ENCODE measurements at regions not wholly inside any gene's neighbourhood (a gene's known extent, or its start where the extent isn't known, plus 50 kb on each side); places are given as distances from the start of the nearest gene placed in this dataset.

DNA sequence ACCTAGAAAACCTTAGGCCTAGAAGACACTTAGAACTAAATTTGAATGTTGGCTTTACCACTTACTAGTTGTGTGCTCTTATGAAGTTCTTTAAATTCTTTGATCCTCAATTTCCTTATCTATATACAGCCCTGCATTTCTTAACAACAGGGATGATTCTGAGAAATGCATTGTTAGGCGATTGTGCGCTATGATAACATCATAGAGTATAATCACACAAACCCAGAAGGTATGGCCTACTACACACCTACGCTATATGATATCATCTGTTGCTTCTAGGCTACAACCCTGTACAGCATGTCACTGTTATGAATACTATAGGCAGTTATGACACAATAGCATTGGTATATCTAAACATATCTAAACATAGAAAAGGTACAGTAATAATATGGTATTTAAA lies 137.4 kb downstream of the CHD1L start:
- TF ChIP-seq POLR2A (IDR thresholded peaks at IDR 0.05; ENCODE audit: low read length), result no peak
- no peak for TF ChIP-seq ZSCAN20 (CRISPR knock-in tag; IDR thresholded peaks at IDR 0.05)
- TF ChIP-seq, protein P1, sequence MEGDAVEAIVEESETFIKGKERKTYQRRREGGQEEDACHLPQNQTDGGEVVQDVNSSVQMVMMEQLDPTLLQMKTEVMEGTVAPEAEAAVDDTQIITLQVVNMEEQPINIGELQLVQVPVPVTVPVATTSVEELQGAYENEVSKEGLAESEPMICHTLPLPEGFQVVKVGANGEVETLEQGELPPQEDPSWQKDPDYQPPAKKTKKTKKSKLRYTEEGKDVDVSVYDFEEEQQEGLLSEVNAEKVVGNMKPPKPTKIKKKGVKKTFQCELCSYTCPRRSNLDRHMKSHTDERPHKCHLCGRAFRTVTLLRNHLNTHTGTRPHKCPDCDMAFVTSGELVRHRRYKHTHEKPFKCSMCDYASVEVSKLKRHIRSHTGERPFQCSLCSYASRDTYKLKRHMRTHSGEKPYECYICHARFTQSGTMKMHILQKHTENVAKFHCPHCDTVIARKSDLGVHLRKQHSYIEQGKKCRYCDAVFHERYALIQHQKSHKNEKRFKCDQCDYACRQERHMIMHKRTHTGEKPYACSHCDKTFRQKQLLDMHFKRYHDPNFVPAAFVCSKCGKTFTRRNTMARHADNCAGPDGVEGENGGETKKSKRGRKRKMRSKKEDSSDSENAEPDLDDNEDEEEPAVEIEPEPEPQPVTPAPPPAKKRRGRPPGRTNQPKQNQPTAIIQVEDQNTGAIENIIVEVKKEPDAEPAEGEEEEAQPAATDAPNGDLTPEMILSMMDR (IDR thresholded peaks at IDR 0.05), result no peak
- no peak for TF ChIP-seq CEBPB (IDR thresholded peaks at IDR 0.05)
- no peak for TF ChIP-seq RFX5 (IDR thresholded peaks at IDR 0.05)
- no peak for TF ChIP-seq RAD21 (conservative IDR thresholded peaks at IDR 0.05 in 1 of 2, IDR thresholded peaks at IDR 0.05 in 1 of 2)
- TF ChIP-seq CBX2 (IDR thresholded peaks at IDR 0.05; ENCODE audit: borderline replicate concordance, low read depth), result no peak
- no peak for TF ChIP-seq KDM1A (IDR thresholded peaks at IDR 0.05; ENCODE audit: low read depth)
- no peak for TF ChIP-seq JUNB (IDR thresholded peaks at IDR 0.05)
- no peak for TF ChIP-seq CHD4 (IDR thresholded peaks at IDR 0.05; ENCODE audit: borderline replicate concordance)
